ENCODE measurements at regions not wholly inside any gene's neighbourhood (a gene's known extent, or its start where the extent isn't known, plus 50 kb on each side); places are given as distances from the start of the nearest gene placed in this dataset.

- in situ Hi-C loops (cut with HindIII; ENCODE audit: low pct_unique_long_range_greater_than_20kb, low sequenced_read_pairs) (no loop called here), intact Hi-C loops (cut with micrococcal nuclease; ENCODE audit: unreplicated experiment) (no loop called here)
- no peaks in the 10 kb centered on the region for H3K4me1 ChIP-seq (ENCODE audit: control insufficient read depth, insufficient read depth, low read length)
- POLR2A ChIA-PET, result interaction anchor here (0.6 kb wide), 1 partner anchor 65 kb away, joined by 6 read pairs; no protein-coding TSS in a partner anchor
- ATAC-seq (no peak), DNase-seq (ENCODE audit: low read depth, low spot score) (no peak)
- H3K27ac ChIP-seq (ENCODE audit: low read length), result no peak overlapping the region
- no peak for TF ChIP-seq POLR2AphosphoS5 (IDR thresholded peaks at IDR 0.05; ENCODE audit: low read depth, low read length)
- TF ChIP-seq CTCF (IDR thresholded peaks at IDR 0.05), result no peak
- no peak for TF ChIP-seq SIN3A (IDR thresholded peaks at IDR 0.05; ENCODE audit: borderline replicate concordance, insufficient read depth, low read depth, low read length)
- no peak for TF ChIP-seq TCF7L2 (IDR thresholded peaks at IDR 0.05; ENCODE audit: low read depth, low read length)
- TF ChIP-seq REST (IDR thresholded peaks at IDR 0.05; ENCODE audit: insufficient read depth in 1 of 2, low read depth in 2 of 2, low read length in 1 of 2), result no peak
- H3K9me3 ChIP-seq (ENCODE audit: control insufficient read depth, insufficient read depth, low read depth, low read length), result no peaks in the 10 kb centered on the region
- CTCF ChIA-PET, result no interaction called here
- BruUV-seq (replicated peaks), result no TSS peak
- no peak overlapping the region for H3K4me3 ChIP-seq (ENCODE audit: low read depth in 2 of 2, low read length in 2 of 2)
- H3K36me3 ChIP-seq (ENCODE audit: control insufficient read depth, insufficient read depth, low read length), result no peaks in the 10 kb centered on the region
- no peaks in the 10 kb centered on the region for H3K27me3 ChIP-seq (ENCODE audit: control insufficient read depth, insufficient read depth, low read length)
Measured at GRCh38 chr4:116088771-116089170, 975.4 kb upstream of the NDST4 start.

- H3K27ac ChIP-seq (ENCODE audit: low read length), result no peak overlapping the region
- no peaks in the 10 kb centered on the region for H3K36me3 ChIP-seq (ENCODE audit: control insufficient read depth, insufficient read depth, low read length)
- no peaks in the 10 kb centered on the region for H3K9me3 ChIP-seq (ENCODE audit: control insufficient read depth, insufficient read depth, low read depth, low read length)
- H3K4me3 ChIP-seq (ENCODE audit: low read depth in 2 of 2, low read length in 2 of 2), result no peak overlapping the region
- ChIA-PET POLR2A (no interaction called here), CTCF (no interaction called here)
- ATAC-seq (no peak), DNase-seq (ENCODE audit: low read depth, low spot score) (no peak)
- in situ Hi-C loops (cut with HindIII; ENCODE audit: low pct_unique_long_range_greater_than_20kb, low sequenced_read_pairs), result no loop called here
- intact Hi-C loops (cut with micrococcal nuclease; ENCODE audit: unreplicated experiment), result no loop called here
- no TSS peak for BruUV-seq (replicated peaks)
- H3K27me3 ChIP-seq (ENCODE audit: control insufficient read depth, insufficient read depth, low read length), result no peaks in the 10 kb centered on the region
- TF ChIP-seq TCF7L2 (IDR thresholded peaks at IDR 0.05; ENCODE audit: low read depth, low read length) (no peak), POLR2AphosphoS5 (IDR thresholded peaks at IDR 0.05; ENCODE audit: low read depth, low read length) (no peak), CTCF (IDR thresholded peaks at IDR 0.05) (no peak), REST (IDR thresholded peaks at IDR 0.05; ENCODE audit: insufficient read depth in 1 of 2, low read depth in 2 of 2, low read length in 1 of 2) (no peak), SIN3A (IDR thresholded peaks at IDR 0.05; ENCODE audit: borderline replicate concordance, insufficient read depth, low read depth, low read length) (no peak)
- H3K4me1 ChIP-seq (ENCODE audit: control insufficient read depth, insufficient read depth, low read length), result no peaks in the 10 kb centered on the region
Measured at GRCh38 chr4:116082808-116083366, 969.5 kb upstream of the NDST4 start.
